Raji (cell line): ENCODE measurements at regions not wholly inside any gene's neighbourhood (a gene's known extent, or its start where the extent isn't known, plus 50 kb on each side); places are given as distances from the start of the nearest gene placed in this dataset.

Source experiments
- POLR2A ChIP-seq: IDR thresholded peaks from 2 replicates; pipeline ENCODE4 v1.6.1; 2011; ENCODE audit warnings: low read depth, low read length, control low read depth; ENCODE audit not compliant: insufficient read depth

DNA sequence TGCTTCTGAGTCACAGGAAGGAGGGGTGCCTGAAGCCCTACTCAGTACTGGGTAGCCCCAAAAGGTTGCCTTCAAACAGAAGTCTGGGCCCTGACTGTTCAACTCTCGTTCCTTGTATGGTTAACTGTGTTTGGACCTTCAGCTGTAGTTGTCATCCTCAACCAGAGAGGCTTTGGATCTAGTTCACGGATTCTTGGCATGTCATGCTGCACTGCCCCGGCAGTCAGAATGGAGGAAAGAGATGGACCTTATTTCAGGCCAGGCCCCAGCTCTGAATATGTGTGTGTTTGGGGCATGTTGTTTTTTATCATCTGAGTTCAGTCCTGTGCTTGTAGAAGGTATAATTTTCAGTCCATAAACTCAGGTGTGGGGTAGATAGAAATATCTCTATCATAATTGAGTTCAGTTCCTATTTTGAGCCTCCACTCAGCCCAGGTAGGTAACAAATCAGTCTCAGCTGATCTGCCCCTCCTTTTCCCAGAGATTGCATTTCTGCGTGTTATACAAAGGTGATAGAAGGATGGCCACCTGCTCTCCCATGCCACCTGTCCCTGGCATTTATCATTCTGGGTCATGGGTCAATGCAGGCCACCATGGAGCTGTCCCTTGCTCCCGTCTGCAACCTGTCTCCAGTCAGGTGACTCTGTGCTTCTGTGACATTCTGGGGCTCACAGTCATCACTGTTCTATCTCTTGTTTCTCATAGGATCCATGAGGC is 127.5 kb upstream of the CPEB4 start:
- no peak for TF ChIP-seq POLR2A

- TF ChIP-seq POLR2A: no peak
Observed at GRCh38 chr5:173761178-173761513, 127.0 kb upstream of the CPEB4 start.

- no peak for TF ChIP-seq POLR2A
Observed at GRCh38 chr5:173762045-173762444, 126.1 kb upstream of the CPEB4 start.

GRCh38 chr5:173762930-173763329 is 125.2 kb upstream of the CPEB4 start:
- no peak for TF ChIP-seq POLR2A

- no peak for TF ChIP-seq POLR2A
Observed at GRCh38 chr5:173763410-173763809, 124.7 kb upstream of the CPEB4 start.

GRCh38 chr5:173764332-173765028 is 123.7 kb upstream of the CPEB4 start:
- no peak for TF ChIP-seq POLR2A

DNA sequence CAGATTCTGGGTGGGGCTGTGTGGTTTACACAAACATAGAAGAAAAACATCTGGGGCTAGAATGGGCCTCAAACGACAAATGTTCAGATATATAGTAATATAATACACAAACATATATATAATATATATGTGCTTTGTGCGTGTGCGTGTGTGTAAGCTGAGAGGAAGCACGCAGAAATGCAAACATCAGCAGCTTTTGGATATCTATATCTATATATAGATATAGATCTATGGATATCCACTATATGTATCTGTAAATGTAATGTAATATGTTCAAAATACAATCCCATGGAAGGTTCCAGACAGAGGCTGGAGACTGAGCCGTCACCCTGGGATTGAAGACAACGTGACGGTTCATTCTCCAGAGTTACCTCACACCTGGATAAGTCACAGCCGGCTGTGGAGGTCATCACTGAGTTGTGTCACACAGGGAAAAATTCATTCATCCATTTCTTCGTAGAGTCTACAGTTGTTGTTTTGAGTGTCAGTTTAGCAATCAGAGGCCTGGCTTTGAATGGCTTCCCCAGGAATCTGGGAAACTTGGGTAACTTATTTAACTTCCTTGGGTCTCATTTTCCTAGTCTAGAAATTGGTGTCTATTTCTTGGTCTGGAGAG is 123.0 kb upstream of the CPEB4 start:
- no peak for TF ChIP-seq POLR2A

GRCh38 chr5:173765661-173766060 is 122.5 kb upstream of the CPEB4 start:
- no peak for TF ChIP-seq POLR2A

GRCh38 chr5:173767574-173768266 is 120.4 kb upstream of the CPEB4 start:
- no peak for TF ChIP-seq POLR2A

- no peak for TF ChIP-seq POLR2A
Observed at GRCh38 chr5:173768267-173768806, 119.8 kb upstream of the CPEB4 start.

DNA sequence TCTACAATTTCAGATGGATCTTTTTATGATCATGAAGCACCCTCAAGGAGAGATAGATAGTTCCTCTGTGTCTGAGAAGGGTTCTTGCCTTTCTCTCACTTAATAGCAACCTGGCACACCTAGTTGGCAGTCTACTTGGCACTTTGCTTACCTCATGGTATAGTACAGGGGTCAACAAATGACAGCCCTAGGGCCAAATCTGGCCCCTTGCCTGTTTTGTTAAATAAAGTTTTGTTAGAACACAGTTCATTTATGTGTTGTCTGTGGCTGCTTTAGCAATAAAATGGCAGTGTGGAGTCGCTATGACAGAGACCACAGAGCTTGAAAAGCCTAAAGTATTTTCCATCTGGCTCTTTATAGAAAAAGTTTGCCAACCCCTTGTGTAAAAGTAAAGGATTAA is 119.3 kb upstream of the CPEB4 start:
- TF ChIP-seq POLR2A: no peak

DNA sequence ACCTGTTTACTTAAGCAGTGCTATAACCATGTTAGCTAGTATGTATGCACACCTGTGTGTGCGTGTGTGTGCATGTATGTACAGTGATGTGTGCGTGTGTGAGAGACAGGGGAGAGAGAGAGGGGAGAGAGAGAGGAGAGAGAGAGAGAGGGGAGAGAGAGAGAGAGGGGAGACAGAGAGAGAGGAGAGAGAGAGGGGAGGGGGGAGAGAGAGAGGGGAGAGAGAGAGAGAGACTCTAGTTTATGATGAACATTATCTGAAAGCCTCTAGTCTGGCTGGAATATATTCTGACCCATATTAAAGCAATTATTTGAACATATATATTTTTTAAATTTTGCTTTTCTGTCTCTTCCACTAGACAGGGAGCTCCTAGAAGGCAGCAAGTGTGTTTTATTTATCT is 117.5 kb upstream of the CPEB4 start:
- TF ChIP-seq POLR2A: no peak

DNA sequence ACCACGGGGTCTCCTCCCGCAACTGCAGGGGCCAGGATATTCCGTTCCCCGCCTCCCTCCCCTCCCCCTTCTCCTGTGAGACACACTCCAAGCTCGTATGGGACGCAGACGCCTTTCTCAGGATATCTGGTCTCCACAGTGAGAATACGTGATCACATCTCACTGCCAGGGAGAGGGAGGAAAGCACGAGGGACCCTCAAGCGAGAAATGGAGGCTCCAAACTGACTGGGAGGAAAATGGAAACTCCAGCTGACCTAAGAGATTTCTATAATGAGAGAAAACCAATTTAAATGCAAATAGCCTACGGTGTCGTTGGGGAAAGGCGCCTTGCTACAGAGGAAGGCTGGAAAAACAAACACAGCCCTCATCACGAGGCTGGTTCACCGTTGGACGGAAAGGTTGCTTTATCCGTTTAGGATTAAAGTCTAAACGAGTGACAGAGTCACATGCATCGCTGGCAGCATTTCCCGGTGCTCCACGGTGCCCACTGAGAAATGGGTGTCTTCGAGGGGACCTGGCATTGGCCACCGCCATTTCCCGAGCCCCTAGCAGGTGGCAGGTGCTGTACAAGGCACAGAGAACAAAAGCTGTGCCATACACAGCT is 116.9 kb upstream of the CPEB4 start:
- no peak for TF ChIP-seq POLR2A

DNA sequence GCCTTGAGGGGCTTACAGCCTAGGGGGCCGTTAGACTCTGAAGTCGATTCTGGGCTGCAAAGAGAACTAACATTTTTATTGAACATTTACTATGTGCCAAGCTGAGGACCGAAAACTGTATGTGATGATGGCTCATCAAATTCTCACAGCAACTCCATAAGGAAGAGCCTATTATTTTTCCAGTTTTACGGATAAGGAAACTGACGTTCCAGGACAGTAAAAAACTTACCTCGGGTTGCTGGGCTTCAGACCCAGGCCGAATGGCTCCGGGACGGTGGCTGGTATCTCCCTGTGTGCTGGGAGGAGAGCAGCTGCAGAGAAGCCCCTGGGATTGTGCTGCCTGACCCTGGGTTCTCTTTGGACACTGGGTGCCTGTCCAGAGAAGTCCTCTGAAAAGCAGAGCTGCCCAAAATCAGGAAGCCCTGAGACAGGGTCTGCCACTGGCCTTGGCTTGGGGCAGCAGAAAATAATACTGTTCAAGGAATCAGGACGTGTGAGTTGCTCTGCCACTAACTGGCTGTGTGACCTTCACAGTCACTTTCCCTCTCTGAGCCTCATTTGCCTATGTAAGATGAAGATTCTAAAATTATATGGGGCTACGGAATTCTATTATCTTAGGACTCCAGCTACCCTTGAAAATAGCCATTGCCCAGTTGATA is 116.3 kb upstream of the CPEB4 start:
- TF ChIP-seq POLR2A: no peak

DNA sequence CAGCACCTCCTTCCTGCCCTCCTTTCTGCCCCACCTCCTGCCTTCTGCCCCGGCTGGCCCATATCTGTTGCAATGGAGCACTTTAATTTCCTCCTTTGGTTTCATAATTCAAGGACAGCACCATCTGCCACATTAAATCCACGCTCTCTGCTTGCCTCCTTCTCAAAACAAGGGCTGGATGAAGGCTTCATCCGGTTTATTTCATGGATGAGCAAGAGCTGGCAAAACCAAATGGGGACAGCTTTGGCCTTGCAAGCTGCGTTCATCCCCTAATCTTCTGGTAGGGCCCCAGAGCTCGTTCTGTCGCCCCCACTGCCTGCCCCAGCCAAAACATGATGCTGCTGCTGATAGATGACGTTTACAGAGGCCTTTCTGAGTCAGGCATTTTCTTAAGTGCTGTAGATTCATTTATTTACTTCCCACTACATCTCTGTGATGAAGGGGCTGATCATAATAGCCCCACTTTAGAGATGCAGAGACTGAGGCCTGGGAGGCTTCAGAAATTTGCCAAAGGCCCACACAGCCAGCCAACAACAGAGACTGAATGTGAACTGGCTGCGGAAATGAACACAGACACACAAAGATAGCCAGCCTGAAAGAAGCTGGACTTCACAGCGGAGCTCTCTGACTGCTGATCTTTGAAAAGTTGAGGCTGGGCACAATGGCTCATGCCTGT is 115.6 kb upstream of the CPEB4 start:
- no peak for TF ChIP-seq POLR2A
